ENCODE measurements at regions not wholly inside any gene's neighbourhood (a gene's known extent, or its start where the extent isn't known, plus 50 kb on each side); places are given as distances from the start of the nearest gene placed in this dataset.
"Not testable (repeated sequence)": the region's sequence is repeated elsewhere in the genome, so short reads cannot be mapped to it uniquely, and the experiment has no call there.

- no peak overlapping the region for H3K4me3 ChIP-seq (ENCODE audit: low read depth, low read length)
- TF ChIP-seq, protein P1, sequence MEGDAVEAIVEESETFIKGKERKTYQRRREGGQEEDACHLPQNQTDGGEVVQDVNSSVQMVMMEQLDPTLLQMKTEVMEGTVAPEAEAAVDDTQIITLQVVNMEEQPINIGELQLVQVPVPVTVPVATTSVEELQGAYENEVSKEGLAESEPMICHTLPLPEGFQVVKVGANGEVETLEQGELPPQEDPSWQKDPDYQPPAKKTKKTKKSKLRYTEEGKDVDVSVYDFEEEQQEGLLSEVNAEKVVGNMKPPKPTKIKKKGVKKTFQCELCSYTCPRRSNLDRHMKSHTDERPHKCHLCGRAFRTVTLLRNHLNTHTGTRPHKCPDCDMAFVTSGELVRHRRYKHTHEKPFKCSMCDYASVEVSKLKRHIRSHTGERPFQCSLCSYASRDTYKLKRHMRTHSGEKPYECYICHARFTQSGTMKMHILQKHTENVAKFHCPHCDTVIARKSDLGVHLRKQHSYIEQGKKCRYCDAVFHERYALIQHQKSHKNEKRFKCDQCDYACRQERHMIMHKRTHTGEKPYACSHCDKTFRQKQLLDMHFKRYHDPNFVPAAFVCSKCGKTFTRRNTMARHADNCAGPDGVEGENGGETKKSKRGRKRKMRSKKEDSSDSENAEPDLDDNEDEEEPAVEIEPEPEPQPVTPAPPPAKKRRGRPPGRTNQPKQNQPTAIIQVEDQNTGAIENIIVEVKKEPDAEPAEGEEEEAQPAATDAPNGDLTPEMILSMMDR (IDR thresholded peaks at IDR 0.05; ENCODE audit: low read depth, low read length) = no peak
These were observed 265.4 kb downstream of the EN1 start for GRCh38 chr2:118582058-118582457.

GRCh38 chr2:118580651-118581050 lies 266.8 kb downstream of the EN1 start:
- TF ChIP-seq, protein P1 (IDR thresholded peaks at IDR 0.05; ENCODE audit: low read depth, low read length) = no peak
- no peak overlapping the region for H3K4me3 ChIP-seq (ENCODE audit: low read depth, low read length)

- H3K4me3 ChIP-seq (ENCODE audit: low read depth, low read length) = no peak overlapping the region
- TF ChIP-seq, protein P1 (IDR thresholded peaks at IDR 0.05; ENCODE audit: low read depth, low read length) = no peak
These were observed 267.3 kb downstream of the EN1 start for GRCh38 chr2:118580107-118580506.

- TF ChIP-seq, protein P1 (IDR thresholded peaks at IDR 0.05; ENCODE audit: low read depth, low read length) = no peak
- no peak overlapping the region for H3K4me3 ChIP-seq (ENCODE audit: low read depth, low read length)
These were observed 270.2 kb downstream of the EN1 start for GRCh38 chr2:118577202-118577601.

- TF ChIP-seq, protein P1 (IDR thresholded peaks at IDR 0.05; ENCODE audit: low read depth, low read length) = no peak
These were observed 271.2 kb downstream of the EN1 start for GRCh38 chr2:118576109-118576855.

GRCh38 chr2:118572380-118572779 lies 275.1 kb downstream of the EN1 start:
- not testable (repeated sequence) for H3K4me3 ChIP-seq (ENCODE audit: low read depth, low read length)

More at GRCh38 chr2:118576109-118576855, 271.2 kb downstream of the EN1 start:
- no peak overlapping the region for H3K4me3 ChIP-seq (ENCODE audit: low read depth, low read length)

DNA sequence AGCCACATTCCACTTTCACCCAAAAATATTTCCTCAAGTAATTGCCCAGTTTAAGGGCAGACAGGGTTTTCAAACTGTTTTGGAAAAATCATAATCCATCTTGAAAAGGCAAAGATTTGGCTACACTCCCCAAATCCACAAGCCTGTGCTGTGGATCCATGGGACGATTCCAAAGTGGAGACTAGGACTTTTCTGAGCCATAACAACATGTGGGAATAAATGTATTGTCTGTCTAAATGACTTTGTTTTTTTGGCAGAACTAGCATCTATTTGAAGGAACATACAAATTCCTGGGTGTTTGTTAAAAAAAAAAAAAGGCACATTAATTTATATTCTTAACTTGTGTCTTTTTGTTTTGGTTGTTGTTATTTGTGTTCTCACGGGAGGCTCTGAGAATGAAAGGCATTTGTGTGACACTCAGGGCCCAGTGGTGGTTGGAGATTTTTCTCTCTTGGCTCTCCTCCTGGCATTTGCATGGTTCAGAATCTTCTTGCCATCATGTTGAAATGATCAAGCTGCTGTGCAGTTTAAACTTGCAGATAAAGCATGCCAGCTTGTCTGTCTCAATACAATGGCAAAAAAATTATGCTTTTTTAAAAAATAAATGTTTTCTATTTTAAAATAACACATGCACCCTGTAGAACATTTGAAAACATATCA lies 277.4 kb downstream of the EN1 start:
- H3K4me3 ChIP-seq (ENCODE audit: low read depth, low read length) = no peak overlapping the region
- TF ChIP-seq, protein P1 (IDR thresholded peaks at IDR 0.05; ENCODE audit: low read depth, low read length) = no peak
